ENCODE measurements at regions not wholly inside any gene's neighbourhood (a gene's known extent, or its start where the extent isn't known, plus 50 kb on each side); places are given as distances from the start of the nearest gene placed in this dataset.
A peak's percentile ranks its signal among the peaks of the same experiment; 100 is the strongest.

DNA sequence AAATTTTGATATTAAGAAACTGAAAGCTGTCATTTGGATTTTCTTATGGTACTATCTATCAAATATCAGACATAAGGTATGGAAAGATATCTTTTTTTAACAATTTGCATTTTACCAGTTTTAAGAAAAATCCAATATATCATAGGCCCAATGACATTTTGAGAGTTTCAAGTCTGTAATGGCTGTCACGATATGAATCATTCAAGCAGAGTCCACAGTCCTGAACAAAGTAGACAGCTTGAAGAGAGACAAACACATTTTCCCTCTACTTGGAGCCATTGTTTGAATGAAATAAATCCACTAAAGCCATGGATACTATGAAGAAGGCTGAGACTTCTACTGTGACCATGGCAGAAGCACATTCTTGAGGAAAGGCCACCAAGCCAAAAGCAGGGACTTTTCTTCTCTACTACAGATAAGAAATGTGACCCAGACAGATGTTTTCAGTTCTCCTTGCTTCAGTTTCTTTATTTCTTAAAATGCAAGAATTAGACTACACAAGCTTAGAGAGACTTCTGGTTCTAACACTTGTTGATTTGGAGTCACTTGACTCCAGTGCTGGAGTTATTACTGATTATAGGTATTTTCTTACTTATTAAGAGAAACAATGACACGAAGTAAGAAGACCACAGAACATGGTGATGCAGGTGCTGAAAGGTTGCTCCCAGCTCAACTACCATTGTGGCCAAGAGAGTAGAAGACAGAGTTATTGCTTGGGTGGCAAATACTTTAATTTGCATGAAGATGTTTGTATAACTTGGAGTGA, 429.1 kb downstream of the KIF20B start:
- no peak for DNase-seq

DNA sequence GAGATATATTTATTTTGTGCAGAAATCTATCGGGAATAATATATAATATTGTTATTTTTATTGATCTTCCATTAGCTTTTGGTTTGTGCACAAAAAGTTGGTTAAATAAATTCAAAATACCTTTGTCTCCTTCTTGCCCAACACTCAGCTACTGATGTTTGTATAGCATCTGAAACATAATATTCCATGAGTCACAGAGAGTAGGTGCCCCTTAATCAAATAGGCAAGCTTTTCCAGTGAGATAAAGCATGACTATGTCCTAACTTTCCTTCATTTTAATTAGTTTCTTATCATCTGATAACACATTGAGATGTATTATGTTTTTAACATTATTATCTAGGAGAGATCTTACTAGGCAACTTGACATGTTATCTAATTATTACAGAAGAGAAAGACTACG, 432.2 kb downstream of the KIF20B start:
- no peak for DNase-seq

DNA sequence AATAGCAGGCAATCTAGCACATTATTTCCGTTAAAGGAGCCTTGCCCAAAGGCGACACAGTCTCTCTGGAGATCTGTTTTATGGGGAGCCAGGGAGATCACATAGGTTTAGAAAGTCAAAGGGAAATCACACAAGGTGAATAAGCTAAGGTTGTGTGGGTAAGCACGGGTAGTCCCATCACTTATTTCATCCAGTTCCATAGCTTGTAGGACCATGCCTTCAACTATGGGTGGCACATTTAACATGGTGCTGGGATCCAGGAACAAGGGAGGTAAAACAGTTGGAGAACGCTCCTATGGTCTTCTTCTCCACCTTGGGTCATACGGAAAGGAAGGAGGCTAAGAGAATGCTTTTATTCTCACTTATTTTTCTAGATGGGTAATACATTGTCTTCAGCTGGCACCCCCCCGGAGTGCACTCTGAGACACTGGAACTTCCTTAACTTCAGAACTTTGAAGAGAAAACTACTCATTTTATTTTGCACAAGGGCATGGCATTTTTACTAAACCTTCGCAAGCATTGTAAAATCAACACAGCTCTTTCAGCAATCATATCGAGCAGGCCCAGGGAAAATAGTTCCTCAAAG, 435.4 kb downstream of the KIF20B start:
- no peak for DNase-seq

DNA sequence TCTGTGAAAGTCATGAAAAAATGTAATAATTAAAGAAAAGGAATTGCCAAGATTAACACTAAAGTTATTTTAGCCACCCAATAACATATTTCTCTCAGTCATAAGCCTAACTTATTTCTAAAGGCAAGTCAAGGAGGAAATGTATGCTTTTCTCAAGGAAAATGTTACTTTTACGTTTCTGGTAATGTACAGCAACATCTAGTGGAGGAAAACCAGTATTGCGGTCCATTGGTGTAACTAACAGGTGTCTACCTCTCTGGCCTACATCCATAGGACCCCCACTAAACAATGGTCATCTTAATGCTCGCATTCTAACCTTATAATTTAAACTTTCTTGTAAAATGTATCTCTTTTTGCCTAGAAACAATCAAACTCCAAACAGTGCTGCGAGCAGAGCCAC, 437.5 kb downstream of the KIF20B start:
- DNase-seq = peak; percentile 2

DNA sequence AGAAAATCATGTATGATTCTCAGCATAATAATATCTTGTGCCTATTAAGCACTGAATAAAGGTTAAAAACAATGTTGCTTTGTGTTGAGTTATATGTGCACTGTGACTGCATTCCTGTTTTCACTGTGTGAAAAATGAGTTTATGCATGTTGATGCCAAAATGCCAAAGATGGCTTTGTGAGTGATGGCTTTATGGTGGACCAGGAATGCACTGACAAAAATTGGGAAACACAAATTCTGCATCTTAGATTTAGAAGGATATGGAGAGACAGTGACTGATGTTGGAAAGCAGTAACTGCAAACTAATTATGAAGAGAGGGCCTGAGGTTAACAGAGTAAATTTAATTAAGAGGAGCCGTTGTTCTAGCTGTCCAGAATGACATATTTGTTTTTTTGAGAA, 440.4 kb downstream of the KIF20B start:
- no peak for DNase-seq

DNA sequence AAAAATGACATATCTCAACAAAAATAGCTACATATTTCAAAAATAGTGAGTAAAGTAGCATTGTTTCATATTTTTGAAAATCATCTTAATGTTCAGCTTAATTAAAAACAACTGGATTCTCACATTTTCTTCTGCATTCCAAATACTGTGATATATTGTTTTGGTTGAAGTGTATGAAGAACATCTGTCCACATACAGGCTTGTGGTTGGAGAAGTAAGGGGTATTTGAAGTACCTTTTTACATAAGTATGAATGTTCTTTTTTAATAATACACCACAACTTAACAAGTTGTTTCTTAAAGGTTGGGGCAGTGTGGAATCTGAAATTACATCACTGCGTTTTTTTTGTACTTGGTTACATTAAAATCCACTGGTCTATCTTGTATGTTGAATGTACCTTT, 442.5 kb downstream of the KIF20B start:
- DNase-seq = no peak

DNA sequence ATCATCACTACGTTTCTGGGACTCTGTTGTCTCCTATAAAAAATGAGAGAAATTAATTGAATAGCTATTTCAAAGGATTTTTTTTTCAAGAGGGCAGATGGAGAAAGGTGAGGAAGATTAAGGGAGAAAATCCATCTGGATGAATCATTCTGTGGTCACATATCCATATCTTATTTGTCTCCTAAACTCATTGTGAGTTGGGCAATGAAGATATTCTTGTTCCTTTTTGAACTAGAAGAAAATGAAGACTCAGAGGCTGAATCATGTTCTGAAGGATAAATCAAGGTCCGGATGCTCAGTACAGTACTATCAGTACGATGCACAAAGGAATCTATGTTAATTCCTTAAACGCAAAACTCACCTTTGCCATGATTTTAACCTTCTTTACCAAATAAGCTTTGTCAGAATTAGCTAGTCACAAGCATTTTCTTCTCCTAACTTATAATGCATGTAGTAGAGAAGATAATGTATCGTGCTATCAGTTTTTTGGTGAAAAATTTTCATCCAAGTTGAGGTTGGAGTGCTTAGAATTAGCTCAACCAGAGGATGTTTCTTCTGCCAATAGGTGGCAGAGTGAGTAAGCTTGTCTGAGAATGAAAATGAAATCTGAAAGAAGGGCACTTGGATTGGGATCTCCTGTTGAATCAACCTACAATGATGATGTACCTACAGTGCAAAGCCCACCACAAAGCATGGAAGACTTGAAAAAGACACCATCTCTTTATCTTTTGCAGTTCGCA, 446.9 kb downstream of the KIF20B start:
- DNase-seq = no peak

DNA sequence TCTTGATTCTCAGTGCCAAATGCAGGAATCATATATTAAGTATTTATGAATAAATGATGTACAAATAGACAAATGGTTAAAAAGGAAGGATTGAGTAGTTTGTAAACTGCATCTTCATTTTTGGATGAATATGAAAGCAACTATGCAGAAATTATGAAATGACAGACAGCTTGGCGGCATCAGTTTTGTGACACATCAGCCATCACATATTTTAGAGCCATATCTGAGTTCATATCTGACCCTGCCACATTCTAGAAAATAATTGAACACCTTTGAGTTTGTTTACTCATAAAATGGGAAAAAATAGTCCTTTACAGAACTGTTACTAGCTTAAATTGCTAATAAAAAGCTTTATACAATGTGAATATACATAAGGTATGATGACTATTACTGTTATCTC, 448.2 kb downstream of the KIF20B start:
- DNase-seq = no peak

DNA sequence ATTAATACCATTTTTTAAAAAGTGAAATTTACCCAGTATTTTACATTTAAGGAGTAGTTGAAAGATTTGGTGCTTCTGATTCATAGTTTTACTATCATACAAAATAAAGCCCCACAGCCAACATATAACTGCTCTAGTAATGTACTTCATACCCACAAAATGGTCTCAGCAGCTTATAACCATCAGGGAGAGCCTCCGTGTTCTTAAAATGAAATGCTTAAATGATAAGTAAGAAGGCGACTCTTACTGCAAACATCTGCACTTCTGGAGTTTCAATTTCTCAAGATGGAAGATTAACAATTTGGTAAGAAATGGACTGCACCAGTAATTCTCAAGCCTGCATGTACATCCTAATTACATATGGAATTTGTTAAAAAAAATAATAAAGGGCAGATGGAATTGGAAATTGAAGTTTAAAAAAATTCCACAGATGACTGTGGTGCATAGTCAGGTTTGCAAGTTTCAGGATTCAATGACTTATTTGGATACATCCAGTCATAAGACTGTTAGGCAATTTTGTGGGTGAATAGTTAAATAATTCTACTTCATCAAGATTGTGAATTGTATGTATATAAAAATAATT, 461.0 kb downstream of the KIF20B start:
- DNase-seq = no peak

DNA sequence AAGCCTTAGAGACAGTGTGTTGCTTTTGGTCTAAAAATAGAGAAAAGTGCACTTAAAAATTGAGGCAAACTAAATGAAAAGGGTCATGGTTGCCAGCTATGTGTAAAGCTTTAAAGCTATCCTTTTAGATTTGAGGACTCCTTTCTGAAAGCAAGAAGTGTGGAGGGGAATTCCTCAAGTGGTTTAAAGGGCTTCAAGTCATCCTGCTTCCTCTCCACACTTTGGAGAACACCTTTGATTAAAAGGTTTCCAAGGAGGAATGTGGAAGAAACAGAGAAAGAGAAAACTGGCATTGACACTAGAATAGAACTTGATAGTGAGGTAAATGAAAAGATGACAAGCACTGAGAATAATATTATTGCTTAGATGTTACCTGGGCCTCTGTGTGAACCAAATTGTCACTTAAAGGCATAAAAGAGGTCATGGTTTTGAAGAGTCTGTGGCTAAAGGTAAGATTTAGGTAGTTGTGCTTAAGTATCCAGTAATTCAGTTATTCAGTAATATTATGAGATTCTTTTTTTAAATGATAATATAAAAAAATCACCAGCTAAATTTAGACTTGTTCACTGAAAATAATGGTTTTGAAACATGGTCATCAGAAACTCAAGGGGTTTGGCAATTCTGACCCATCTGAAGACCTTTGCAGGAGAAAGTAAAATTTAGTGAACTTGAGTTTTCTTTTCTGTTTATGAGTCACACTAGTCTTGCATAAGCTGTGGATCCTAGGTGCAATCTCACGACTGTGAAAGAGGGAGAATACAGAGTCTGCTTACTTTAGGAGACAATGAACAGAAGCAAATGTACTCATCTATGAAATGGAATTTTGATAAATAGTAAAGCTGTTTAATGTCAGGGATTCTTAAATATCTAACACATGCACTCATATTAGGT, 466.0 kb downstream of the KIF20B start:
- no peak for DNase-seq

DNA sequence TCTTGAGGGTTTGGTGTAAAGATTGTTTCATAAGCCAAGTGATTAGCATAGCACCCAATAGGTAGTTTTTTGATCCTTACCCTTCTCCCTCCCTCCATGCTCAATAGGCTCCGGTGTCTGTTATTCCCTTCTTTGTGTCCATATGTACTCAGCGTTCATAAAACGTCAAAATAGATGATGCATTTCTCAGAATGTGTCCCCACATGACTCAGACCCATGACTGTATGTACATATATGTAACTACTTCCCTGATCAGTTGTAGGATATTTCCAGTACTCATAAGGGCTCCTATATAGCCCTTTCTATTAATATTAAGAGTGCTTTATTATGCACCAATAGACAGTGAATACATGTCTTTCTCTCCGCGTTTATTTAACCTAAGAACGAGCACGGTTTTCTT, 466.9 kb downstream of the KIF20B start:
- DNase-seq = no peak

DNA sequence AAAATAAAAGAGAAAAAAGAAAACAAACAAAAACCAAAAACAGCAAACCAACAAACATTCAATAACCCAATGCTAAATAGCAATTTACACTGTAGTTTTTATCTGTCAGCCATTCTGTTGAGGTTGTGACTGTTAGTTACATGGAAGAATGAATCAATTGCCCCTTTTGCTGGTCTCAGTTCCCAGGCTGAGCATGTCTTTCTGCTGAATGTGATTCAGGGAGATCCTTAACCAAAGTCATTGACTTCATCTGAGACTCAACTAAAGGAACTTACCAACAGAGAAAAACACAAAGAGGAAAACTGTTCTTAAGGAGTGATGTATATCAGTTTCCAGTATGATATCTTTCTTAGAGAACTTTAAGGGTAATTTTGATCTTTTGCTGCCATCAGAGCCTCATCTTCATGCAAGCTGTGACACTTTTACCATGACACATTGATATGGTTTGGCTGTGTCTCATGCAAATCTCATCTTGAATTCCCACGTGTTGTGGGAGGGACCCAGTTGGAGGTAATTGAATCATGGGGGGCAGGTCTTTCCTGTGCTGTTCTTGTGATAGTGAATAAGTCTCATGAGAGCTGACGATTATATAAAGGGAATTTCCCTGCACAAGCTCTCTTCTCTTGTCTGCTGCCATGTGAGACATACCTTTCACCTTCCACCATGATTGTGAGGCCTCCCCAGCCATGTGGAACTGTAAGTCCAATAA, 469.8 kb downstream of the KIF20B start:
- no peak for DNase-seq

DNA sequence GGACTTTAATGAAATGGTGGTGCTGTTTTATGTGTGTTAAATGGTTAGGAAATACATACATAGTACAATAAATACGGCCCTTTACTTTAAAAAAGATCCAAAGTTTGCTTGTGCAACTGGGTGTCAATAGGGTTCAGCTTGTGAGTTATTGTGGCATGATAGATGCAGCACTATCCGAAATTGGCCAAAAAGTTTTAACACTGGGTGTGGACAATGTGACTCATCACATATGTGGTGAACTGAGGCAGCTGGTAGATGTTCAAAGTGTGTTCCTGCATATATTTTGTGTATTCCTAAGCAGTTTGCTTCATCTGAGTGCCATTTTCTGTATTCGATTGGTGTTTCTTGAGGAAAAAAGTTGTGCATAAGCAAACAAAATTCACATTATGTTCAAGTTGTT, 473.1 kb downstream of the KIF20B start:
- no peak for DNase-seq

DNA sequence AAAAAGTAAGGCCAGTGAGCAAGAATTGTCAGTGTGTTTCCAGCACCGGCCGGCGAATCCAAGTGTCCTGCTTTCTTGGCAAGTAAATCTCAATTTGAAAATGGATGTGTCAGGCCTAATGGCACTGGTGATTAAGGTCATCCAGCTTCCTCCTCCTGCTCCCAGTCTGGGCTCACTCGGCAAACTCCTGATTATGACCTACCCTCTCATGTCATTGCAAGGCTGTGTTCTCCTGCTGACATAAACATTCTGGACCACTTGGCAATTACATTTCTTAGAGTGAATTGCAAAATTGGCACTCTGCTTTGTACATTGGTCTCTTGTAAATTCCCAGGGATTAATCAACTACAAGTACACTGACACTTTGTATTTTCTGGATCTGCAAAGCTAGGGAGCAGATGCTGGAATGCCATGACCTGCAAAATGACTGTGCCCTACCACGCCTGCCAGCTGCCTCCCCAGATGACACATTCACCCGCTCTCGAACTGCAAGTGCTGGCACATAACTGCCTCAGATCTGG, 473.8 kb downstream of the KIF20B start:
- no peak for DNase-seq

DNA sequence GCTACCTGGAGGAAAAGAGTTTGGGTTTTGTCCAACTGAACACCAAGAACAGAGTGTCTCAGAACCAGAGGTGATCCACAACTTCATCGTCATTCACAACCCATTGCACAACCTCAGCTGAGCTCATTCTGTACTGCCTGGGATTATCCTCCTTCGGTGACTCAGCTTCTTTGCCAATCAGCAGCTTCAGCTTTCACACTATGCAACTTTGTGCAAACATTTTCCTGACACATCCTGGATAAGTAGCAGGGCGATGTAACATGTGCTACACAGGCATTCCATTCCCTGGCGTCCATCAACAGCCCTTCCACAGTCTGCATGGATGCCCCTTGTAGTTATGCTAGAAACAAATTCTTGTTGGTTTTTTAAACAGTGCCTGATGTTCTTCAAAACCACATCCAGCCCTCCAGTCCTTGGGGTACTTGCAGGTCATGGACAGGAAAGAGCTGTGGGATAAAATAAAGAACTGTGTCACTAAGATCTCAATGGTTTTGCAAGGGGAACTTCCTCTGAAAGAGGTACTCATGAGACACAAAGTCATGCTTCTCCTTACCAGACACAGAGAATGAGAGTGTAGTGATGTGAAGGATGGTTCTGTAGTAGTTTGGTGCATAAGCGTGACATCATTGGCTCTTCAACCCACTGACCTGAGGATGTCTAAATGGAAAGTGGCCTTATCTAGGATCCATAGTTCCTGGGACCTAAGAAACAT, 478.5 kb downstream of the KIF20B start:
- no peak for DNase-seq

DNA sequence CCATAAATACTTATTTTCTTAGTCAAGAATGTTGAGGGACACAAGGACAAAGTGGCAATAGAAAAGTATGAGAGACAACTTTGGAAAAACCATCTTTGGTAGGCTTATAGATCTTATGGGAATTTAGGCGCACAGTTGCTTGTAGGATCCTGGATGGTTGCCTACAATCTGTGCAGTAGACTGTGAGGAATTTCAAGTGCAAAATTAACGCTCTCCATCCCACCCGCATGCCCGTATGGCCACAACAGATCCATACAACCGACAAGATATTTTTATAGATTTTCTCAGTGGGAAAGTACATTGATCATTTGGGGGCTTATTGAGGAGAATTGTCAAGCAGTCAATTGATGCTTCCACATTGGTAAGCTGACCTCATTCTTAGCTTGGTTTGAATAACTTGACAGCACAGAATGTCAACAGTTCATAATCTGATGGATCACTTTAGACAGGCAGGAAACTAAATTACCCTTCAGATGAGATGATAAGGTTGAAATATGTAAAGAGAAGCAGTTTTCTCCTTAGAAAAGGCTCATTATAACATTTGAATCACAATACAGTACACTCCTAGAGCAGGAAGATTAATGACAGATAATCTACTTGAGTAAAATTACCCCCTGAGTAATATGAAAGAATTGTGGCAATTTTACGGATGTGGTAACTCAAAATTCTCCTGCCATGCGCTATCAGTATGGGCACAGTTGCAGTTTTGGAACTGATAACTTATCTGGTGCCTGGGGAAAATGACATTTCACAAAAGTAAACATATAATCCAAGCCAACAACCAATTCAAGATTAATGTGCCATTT, 479.7 kb downstream of the KIF20B start:
- no peak for DNase-seq

DNA sequence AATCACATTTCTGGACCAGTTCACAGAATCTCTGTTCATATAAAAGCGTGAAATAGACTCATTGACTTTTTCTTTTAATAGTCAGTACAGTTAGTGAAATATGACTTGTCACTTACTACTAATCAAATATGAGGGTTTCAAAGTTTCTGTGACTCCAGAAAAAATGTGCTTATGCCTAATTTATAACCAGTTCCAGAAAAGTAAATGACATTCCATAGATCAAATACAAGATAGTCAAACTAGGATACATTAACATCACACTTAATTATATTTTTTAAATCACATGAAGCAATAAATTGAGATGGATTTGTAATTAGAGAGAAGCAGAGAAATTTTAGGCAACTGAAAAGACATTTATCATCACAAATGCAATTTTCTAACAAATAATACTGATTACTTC, 491.4 kb downstream of the KIF20B start:
- no peak for DNase-seq

DNA sequence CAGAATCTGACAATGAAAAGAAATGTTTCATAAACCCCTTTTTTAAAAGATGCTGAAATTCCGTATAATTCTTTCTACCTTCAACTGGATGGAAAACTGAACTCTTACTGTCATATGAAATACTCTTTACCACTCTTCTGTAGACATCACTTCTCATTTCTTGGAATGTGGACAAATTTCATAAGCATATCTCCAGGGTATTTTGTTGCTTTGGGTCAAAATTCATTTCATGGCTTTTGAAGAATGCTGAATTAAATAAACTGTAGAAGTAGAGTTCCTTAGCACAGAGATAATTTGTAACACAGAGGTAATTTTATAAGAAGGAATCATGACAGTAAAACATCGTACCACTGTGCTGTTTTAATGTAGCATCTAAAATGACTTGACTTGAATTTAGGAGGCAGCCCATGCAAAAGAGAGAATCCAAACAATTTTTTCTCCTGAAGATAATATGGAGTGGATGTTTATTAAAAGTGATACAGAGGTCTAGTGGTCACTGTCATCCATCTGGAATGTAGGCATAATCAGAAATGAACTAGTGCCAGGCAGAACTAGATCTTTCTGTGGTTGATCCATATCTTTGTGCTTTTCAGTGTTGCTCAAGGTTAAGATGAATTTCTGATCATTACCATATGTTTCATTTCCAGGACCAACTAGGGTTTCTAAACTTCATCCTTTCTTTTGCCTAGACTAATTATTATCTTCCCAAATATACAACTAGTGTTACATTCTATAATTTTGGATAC, 492.0 kb downstream of the KIF20B start:
- no peak for DNase-seq

DNA sequence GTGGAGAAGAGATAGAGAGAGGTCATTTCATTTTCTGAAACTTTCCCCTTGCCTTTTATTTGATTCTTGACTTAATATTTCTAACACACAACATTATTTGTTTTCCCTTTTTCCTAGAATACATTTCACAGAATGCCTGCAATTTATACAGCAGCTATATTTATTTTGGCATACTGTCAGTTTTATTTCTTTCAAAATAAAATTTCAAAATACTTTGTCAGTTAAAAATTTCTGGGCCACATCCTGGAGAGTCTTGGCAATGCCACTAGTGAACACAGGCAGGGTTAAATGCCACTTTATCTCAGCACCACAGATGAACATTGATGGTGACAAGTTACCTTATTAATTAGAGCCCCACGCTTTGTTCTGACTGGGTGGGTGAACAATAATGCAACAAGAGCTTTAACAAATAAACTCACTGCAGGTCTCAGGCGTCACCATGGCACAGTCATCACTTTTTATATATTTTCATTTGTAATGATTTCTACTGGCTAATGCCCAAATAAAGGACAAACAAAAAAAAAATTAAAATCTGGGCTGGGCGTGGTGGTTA, 494.0 kb downstream of the KIF20B start:
- no peak for DNase-seq

All from CD4-positive, alpha-beta T cell treated with Interleukin-10 for 1 hour (primary cell).